Stimulated activated effector memory CD8-positive, alpha-beta T cell treated with anti-CD3 and anti-CD28 coated beads, Interleukin-12 subunit alpha, Interleukin-12 subunit beta, amount 100 ng/mL, for 72 hours (primary cell): ENCODE measurements at regions not wholly inside any gene's neighbourhood (a gene's known extent, or its start where the extent isn't known, plus 50 kb on each side); places are given as distances from the start of the nearest gene placed in this dataset.
"Not testable (repeated sequence)": the region's sequence is repeated elsewhere in the genome, so short reads cannot be mapped to it uniquely, and the experiment has no call there.

Experiments
- ATAC-seq: fragments of 150-1000 bp; cut with Tn5 transposase; 2 replicates; pipeline ENCODE4 v1.10.0; 2021
- DNase-seq, 2 donors: peaks; one replicate each; pipeline ENCODE4 v3.0.0; 2021 to 2022; ENCODE audit warnings: low spot score in 2 of 2
- H3K27ac Mint-ChIP-seq: one replicate; pipeline ENCODE4 v1.8.0; 2022; ENCODE audit warnings: mild to moderate bottlenecking, mixed read lengths
- H3K36me3 Mint-ChIP-seq: one replicate; pipeline ENCODE4 v1.8.0; 2022; ENCODE audit warnings: mild to moderate bottlenecking, mixed read lengths
- H3K4me1 Mint-ChIP-seq: one replicate; pipeline ENCODE4 v1.8.0; 2022; ENCODE audit warnings: mixed read lengths
- H3K4me3 Mint-ChIP-seq: one replicate; pipeline ENCODE4 v1.8.0; 2022; ENCODE audit warnings: mild to moderate bottlenecking, mixed read lengths
- H3K9me3 Mint-ChIP-seq: one replicate; pipeline ENCODE4 v1.8.0; 2022; ENCODE audit warnings: mixed read lengths

GRCh38 chr11:91308069-91308468, 916.5 kb upstream of the FAT3 start:
- Mint-ChIP-seq H3K4me3 (no peak overlapping the region), H3K27ac (no peak overlapping the region), H3K36me3 (no peaks in the 10 kb centered on the region), H3K9me3 (peaks cover 8% of the 10 kb centered on the region), H3K4me1 (no peaks in the 10 kb centered on the region)
- ATAC-seq (no peak), DNase-seq (no peak)

DNA sequence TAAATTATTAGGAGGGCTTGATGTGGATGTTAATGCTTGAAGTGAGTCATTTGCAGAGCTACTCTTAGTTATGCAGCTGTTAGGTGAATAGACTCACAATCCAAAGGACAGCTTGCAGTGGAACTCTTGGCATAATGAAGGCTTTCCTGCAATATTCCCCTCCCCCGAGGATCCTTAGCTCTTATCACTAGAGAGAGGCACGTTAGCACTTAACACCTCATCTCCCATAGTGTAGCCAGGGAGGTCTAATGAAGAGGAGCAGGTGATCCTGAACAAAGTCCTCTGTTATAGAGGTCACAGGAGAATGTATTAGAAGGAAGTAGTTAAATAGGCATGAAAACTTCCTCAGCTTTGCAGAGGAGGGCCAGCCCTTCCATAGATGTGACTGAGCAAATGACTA, 919.2 kb upstream of the FAT3 start:
- H3K36me3 Mint-ChIP-seq: no peaks in the 10 kb centered on the region
- no peak overlapping the region for H3K27ac Mint-ChIP-seq
- H3K4me1 Mint-ChIP-seq: no peaks in the 10 kb centered on the region
- DNase-seq: no peak
- no peak for ATAC-seq
- H3K4me3 Mint-ChIP-seq: no peak overlapping the region
- peaks cover 8% of the 10 kb centered on the region for H3K9me3 Mint-ChIP-seq

DNA sequence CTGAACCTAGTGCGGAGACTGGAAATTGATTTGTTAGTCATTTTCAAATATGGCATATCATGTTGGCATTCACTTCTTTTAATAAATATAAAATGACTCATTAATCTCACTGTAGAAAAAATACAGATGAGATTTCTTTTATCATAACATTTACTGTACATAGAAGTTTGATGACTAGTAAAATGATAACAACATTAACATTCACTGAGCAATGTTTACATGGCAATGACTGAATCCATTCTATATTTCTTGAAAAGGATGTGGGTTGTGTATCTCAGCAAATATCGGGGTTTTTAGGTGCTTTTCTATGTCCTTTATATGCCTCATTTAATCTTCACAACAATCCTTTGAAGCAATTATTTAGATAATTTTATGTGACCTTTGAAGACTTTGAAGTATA, 920.9 kb upstream of the FAT3 start:
- ATAC-seq (no peak), DNase-seq (no peak)
- Mint-ChIP-seq H3K4me1 (no peaks in the 10 kb centered on the region), H3K36me3 (no peaks in the 10 kb centered on the region), H3K9me3 (peaks cover 8% of the 10 kb centered on the region), H3K4me3 (no peak overlapping the region), H3K27ac (no peak overlapping the region)

- H3K36me3 Mint-ChIP-seq: no peaks in the 10 kb centered on the region
- DNase-seq: no peak
These were observed 924.6 kb upstream of the FAT3 start for GRCh38 chr11:91299980-91300379.

DNA sequence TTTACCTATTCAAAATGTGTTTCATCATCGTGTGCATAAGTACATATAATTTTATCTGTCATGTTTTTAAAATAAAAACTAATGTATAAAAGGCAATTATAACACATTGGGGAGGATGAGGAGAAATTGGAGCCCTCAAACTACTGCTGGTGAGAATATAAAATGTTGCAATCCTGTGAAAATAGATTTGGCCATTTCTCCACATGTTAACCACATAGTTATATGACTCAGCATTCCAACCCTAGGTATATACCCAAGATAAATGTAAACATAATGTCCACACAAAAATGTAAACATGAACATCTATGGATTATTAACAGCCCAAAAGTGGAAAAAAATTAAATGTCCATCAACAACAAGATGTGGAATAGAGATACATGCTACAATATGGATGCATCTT, 928.0 kb upstream of the FAT3 start:
- Mint-ChIP-seq H3K4me3 (no peak overlapping the region), H3K36me3 (no peaks in the 10 kb centered on the region), H3K9me3 (peaks cover 18% of the 10 kb centered on the region), H3K4me1 (no peaks in the 10 kb centered on the region), H3K27ac (no peak overlapping the region)
- ATAC-seq (no peak), DNase-seq (no peak)

More at GRCh38 chr11:91299980-91300379, 924.6 kb upstream of the FAT3 start:
- no peak overlapping the region for H3K4me3 Mint-ChIP-seq
- no peaks in the 10 kb centered on the region for H3K4me1 Mint-ChIP-seq
- no peak overlapping the region for H3K27ac Mint-ChIP-seq
- H3K9me3 Mint-ChIP-seq: peaks cover 3% of the 10 kb centered on the region
- ATAC-seq: no peak

- Mint-ChIP-seq H3K9me3 (peaks cover 19% of the 10 kb centered on the region), H3K4me3 (no peak overlapping the region), H3K27ac (no peak overlapping the region), H3K4me1 (no peaks in the 10 kb centered on the region), H3K36me3 (no peaks in the 10 kb centered on the region)
- DNase-seq (no peak), ATAC-seq (no peak)
These were observed 929.0 kb upstream of the FAT3 start for GRCh38 chr11:91295591-91295990.

- H3K27ac Mint-ChIP-seq: no peak overlapping the region
- H3K9me3 Mint-ChIP-seq: peaks cover 19% of the 10 kb centered on the region
- no peaks in the 10 kb centered on the region for H3K36me3 Mint-ChIP-seq
- no peak overlapping the region for H3K4me3 Mint-ChIP-seq
- H3K4me1 Mint-ChIP-seq: no peaks in the 10 kb centered on the region
- DNase-seq (no peak), ATAC-seq (no peak)
These were observed 931.5 kb upstream of the FAT3 start for GRCh38 chr11:91293119-91293518.

DNA sequence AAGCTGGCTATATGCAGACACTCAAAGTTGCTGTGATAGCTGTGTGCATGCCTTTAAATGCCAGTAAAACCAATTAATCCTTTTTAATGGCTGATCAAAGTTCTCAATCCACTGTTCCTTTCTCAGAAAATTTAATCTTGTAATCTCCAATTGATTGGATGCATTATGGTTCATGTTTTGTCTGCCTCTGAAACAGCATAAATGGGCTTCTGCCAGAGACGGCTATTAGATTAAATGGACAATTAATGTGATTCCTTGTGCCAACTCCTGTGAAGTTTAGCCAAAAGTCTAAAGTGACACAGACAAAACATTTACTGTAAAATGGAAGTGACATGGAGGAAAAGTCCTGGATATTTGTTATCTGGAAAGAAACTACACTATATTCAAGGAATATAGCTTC, 952.5 kb upstream of the FAT3 start:
- DNase-seq (no peak), ATAC-seq (no peak)
- no peaks in the 10 kb centered on the region for H3K36me3 Mint-ChIP-seq
- H3K27ac Mint-ChIP-seq: no peak overlapping the region
- H3K4me1 Mint-ChIP-seq: no peaks in the 10 kb centered on the region
- H3K9me3 Mint-ChIP-seq: peaks cover 17% of the 10 kb centered on the region
- H3K4me3 Mint-ChIP-seq: no peak overlapping the region

DNA sequence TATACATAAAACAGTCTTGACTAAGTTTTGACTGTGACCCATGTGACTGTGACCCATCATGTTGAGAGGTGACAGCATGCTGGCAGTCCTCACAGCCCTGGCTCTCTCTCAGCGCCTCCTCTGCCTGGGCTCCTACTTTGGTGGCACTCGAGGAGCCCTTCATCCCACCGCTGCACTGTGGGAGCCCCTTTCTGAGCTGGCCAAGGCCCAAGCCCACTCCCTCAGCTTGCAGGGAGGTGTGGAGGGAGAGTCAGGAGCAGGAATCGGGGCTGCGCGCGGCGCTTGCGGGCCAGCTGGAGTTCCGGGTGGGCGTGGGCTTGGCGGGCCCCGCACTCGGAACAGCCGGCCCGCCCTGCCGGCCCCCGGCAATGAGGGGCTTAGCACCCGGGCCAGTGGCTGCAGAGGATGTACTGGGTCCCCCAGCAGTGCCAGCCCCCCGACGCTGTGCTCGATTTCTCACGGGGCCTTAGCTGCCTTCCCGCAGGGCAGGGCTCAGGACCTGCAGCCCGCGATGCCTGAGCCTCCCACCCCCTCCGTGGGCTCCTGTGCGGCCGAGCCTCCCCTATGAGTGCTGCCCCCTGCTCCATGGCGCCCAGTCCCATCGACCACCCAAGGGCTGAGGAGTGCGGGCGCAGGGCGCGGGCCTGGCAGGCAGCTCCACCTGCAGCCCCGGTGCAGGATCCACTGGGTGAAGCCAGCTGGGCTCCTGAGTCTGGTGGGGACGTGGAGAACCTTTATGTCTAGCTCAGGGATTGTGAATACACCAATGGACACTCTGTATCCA, 955.9 kb upstream of the FAT3 start:
- not testable (repeated sequence) for H3K36me3 Mint-ChIP-seq, H3K4me1 Mint-ChIP-seq, H3K4me3 Mint-ChIP-seq, H3K27ac Mint-ChIP-seq, DNase-seq, ATAC-seq
- peaks cover 17% of the 10 kb centered on the region for H3K9me3 Mint-ChIP-seq

GRCh38 chr11:91265946-91266345, 958.7 kb upstream of the FAT3 start:
- H3K4me3 Mint-ChIP-seq: no peak overlapping the region
- no peaks in the 10 kb centered on the region for H3K36me3 Mint-ChIP-seq
- no peak overlapping the region for H3K27ac Mint-ChIP-seq
- H3K9me3 Mint-ChIP-seq: peaks cover 7% of the 10 kb centered on the region
- no peaks in the 10 kb centered on the region for H3K4me1 Mint-ChIP-seq
- DNase-seq (no peak), ATAC-seq (no peak)

- ATAC-seq (no peak), DNase-seq (no peak)
- H3K27ac Mint-ChIP-seq: no peak overlapping the region
- H3K4me1 Mint-ChIP-seq: no peaks in the 10 kb centered on the region
- peaks cover 3% of the 10 kb centered on the region for H3K9me3 Mint-ChIP-seq
- no peaks in the 10 kb centered on the region for H3K36me3 Mint-ChIP-seq
- no peak overlapping the region for H3K4me3 Mint-ChIP-seq
These were observed 960.1 kb upstream of the FAT3 start for GRCh38 chr11:91264481-91264880.

DNA sequence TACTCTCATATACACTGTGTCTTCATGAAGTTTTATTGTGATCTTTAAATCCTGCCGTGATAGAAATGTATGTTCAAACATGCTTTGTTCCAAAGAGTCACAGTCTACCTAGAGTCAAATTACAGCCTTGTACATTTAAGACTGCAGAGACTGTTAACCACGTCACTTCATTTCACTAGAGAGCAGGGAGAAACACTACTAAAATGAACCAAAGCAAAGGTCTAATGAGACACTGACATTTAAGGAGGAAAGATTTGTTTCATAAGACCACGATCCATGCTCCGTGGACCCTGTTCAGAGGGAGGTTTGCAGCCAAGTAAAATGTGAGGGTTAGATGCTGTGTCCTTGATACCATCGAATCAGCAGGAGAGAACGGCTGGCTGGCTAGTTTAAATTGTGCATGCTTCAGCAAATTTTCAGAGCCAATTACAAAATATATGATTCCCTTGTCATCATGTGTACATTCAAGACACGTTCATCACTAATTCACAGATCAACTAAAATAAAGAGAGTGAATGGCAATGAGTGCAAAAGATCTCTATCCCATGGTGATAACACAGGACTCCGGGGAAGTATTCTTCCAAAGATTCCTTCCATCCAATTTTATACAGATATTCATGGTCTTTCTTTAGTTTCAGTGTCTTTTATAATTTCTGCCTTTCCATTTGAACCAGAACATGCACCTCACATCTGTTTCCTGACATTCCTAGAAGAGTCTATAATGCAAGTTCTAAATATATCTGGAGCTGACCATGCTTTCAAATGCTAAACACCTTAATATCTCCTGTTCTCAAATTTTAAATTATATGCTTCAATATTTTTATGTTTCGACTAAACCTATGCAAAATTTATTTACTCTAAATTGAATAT, 960.9 kb upstream of the FAT3 start:
- no peak overlapping the region for H3K4me3 Mint-ChIP-seq
- no peak for DNase-seq
- H3K4me1 Mint-ChIP-seq: no peaks in the 10 kb centered on the region
- no peaks in the 10 kb centered on the region for H3K36me3 Mint-ChIP-seq
- ATAC-seq: no peak
- H3K9me3 Mint-ChIP-seq: peaks cover 3% of the 10 kb centered on the region
- H3K27ac Mint-ChIP-seq: no peak overlapping the region

DNA sequence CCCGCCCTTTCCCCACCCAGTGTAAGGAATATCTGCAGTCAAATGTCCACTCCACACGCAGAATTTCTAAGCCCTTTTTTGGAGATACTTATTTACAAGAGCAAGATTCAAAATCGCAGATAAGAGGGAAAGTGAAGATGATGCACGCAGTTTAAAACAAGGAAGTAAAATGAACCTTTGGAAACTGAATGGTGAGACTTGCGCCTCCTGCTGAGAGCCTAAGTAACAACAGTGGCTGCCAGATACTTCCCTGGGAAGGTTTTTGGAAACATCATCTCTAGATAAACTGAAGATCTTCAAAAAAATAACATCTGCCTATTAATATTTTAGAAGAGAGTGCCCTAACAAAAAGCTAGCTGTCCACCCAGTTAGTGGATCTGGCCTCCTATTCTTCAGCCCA, 963.1 kb upstream of the FAT3 start:
- no peak for ATAC-seq
- Mint-ChIP-seq H3K4me1 (no peaks in the 10 kb centered on the region), H3K36me3 (no peaks in the 10 kb centered on the region), H3K9me3 (peaks cover 8% of the 10 kb centered on the region), H3K27ac (no peak overlapping the region), H3K4me3 (no peak overlapping the region)
- no peak for DNase-seq

GRCh38 chr11:91258876-91259275, 965.7 kb upstream of the FAT3 start:
- no peak overlapping the region for H3K27ac Mint-ChIP-seq
- DNase-seq (no peak), ATAC-seq (no peak)
- H3K4me3 Mint-ChIP-seq: no peak overlapping the region
- no peaks in the 10 kb centered on the region for H3K36me3 Mint-ChIP-seq
- H3K4me1 Mint-ChIP-seq: no peaks in the 10 kb centered on the region
- H3K9me3 Mint-ChIP-seq: peaks cover 8% of the 10 kb centered on the region

- no peak for ATAC-seq
- DNase-seq: no peak
- H3K4me3 Mint-ChIP-seq: no peak overlapping the region
- H3K36me3 Mint-ChIP-seq: no peaks in the 10 kb centered on the region
- no peak overlapping the region for H3K27ac Mint-ChIP-seq
- no peaks in the 10 kb centered on the region for H3K4me1 Mint-ChIP-seq
- peaks cover 13% of the 10 kb centered on the region for H3K9me3 Mint-ChIP-seq
These were observed 967.0 kb upstream of the FAT3 start for GRCh38 chr11:91257667-91258066.
